ENCODE measurements at regions not wholly inside any gene's neighbourhood (a gene's known extent, or its start where the extent isn't known, plus 50 kb on each side); places are given as distances from the start of the nearest gene placed in this dataset.

DNA sequence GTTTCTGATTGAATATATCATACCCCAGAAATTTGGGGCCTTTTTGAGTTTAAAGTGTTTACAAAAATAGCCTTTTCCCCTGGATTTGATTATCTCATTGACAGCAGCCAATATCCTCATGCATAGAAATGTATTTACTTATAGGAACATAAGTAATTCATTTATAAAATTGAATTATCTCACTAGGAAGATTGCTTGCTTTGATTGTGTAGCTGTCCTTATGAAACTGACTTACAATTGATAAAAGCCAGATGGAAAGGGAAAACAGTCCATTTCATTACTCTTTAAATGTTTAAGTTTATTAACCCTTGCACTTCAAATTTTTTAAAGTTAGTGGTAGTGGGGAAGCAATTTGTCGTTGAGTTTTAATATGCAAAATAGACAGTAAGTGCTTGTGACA, 310.2 kb upstream of the TBX22 start:
- no peak for ATAC-seq (ENCODE audit: low read depth in 2 of 2)
- Mint-ChIP-seq H3K27me3 (no peaks in the 10 kb centered on the region), H3K36me3 (no peaks in the 10 kb centered on the region), H3K9me3 (peaks cover 0 to 1% (median 0%) of the 10 kb centered on the region in 7 donors), H3K27ac (no peak overlapping the region), H3K4me1 (no peaks in the 10 kb centered on the region), H3K4me3 (no peak overlapping the region)
- DNase-seq = no peak

GRCh38 chrX:79708581-79708980, 306.0 kb upstream of the TBX22 start:
- H3K9me3 Mint-ChIP-seq = peaks cover 0 to 16% (median 0%) of the 10 kb centered on the region in 7 donors

GRCh38 chrX:79715448-79715847, 299.1 kb upstream of the TBX22 start:
- DNase-seq = no peak
- no peaks in the 10 kb centered on the region for H3K27me3 Mint-ChIP-seq
- no peak overlapping the region for H3K27ac Mint-ChIP-seq
- no peaks in the 10 kb centered on the region for H3K4me1 Mint-ChIP-seq
- no peak overlapping the region for H3K4me3 Mint-ChIP-seq
- ATAC-seq (ENCODE audit: low read depth in 2 of 2) = no peak
- H3K36me3 Mint-ChIP-seq = no peaks in the 10 kb centered on the region
- peaks cover 0 to 26% (median 4%) of the 10 kb centered on the region in 7 donors for H3K9me3 Mint-ChIP-seq

More at GRCh38 chrX:79708581-79708980, 306.0 kb upstream of the TBX22 start:
- Mint-ChIP-seq H3K27me3 (no peaks in the 10 kb centered on the region), H3K4me1 (no peaks in the 10 kb centered on the region), H3K27ac (no peak overlapping the region), H3K36me3 (no peaks in the 10 kb centered on the region), H3K4me3 (no peak overlapping the region)
- ATAC-seq (ENCODE audit: low read depth in 2 of 2) (no peak), DNase-seq (no peak)

DNA sequence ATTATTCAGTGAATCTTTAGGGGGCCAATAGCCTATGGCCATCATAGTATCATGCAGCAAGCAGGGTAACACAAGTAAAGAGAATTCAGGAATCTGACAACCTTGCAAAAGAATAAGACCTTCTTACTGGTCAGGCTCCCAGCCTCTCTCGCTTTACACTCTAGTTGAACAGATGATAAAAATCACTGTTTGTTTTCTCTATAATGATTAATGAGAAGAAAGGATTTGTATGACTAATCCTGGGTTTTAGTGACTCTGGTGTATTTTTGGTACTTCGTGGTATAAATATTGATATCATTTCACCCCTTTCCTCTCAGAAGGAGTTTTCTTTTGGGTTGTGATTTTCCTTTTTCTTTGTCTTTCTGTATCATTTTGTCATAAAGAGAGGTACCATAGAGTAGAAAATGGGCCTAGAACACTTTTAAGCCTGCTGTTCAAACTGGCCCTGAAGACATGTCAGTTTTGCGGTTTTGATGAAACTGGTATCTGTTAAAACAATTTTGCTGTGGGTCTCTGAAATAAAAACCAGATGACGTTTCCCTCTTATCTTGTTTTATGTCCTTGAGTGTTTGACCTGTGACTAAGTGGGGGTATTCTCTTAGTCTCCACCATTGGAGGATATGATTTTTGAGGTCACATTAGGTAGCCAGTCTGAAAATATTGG, 294.9 kb upstream of the TBX22 start:
- Mint-ChIP-seq H3K27ac (peak overlapping the region in 1 of 6 donors; percentile 54), H3K4me3 (no peak overlapping the region), H3K9me3 (peaks cover 0 to 7% (median 3%) of the 10 kb centered on the region in 7 donors), H3K4me1 (no peaks in the 10 kb centered on the region), H3K27me3 (no peaks in the 10 kb centered on the region), H3K36me3 (no peaks in the 10 kb centered on the region)
- DNase-seq (no peak), ATAC-seq (ENCODE audit: low read depth in 2 of 2) (no peak)

DNA sequence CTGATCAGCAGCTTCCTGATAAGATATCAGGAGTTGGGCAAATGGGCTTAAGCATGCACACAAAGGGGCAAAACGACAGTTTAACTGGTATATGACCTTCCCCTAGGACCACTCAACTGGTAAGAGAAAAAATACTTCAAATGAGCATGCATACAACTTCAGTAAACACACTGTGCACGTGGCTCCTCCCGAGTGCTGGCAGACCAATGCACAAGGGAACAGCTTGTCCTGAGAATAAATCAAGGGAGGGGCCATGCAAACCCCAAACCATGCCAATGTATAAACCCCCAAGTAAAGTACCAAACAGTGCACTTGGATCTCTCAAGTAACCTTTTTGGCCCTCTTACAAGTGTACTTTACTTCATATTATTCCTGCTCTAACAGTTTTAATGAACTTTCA, 293.3 kb upstream of the TBX22 start:
- H3K27ac Mint-ChIP-seq = no peak overlapping the region

GRCh38 chrX:79728421-79728820, 286.1 kb upstream of the TBX22 start:
- DNase-seq (no peak), ATAC-seq (ENCODE audit: low read depth in 2 of 2) (no peak)
- H3K36me3 Mint-ChIP-seq = no peaks in the 10 kb centered on the region
- no peak overlapping the region for H3K4me3 Mint-ChIP-seq
- no peaks in the 10 kb centered on the region for H3K4me1 Mint-ChIP-seq
- H3K27me3 Mint-ChIP-seq = no peaks in the 10 kb centered on the region
- H3K27ac Mint-ChIP-seq = no peak overlapping the region
- no peaks in the 10 kb centered on the region for H3K9me3 Mint-ChIP-seq

More for the DNA sequence above, 293.3 kb upstream of the TBX22 start:
- ATAC-seq (ENCODE audit: low read depth in 2 of 2) (no peak), DNase-seq (no peak)
- Mint-ChIP-seq H3K4me1 (no peaks in the 10 kb centered on the region), H3K27me3 (no peaks in the 10 kb centered on the region), H3K9me3 (peaks cover 0 to 4% (median 0%) of the 10 kb centered on the region in 7 donors), H3K4me3 (no peak overlapping the region), H3K36me3 (no peaks in the 10 kb centered on the region)
